ENCODE measurements at regions not wholly inside any gene's neighbourhood (a gene's known extent, or its start where the extent isn't known, plus 50 kb on each side); places are given as distances from the start of the nearest gene placed in this dataset.

GRCh38 chr12:71011261-71011660 lies 90.7 kb upstream of the PTPRR start:
- no peak for TF ChIP-seq CTCF (IDR thresholded peaks at IDR 0.05)
- TF ChIP-seq POLR2A (IDR thresholded peaks at IDR 0.05) = no peak
- no peak for TF ChIP-seq POLR2AphosphoS5 (IDR thresholded peaks at IDR 0.05)
- no peak for TF ChIP-seq EP300 (IDR thresholded peaks at IDR 0.05; ENCODE audit: low read depth)
